Keratinocyte (primary cell): ENCODE measurements at regions not wholly inside any gene's neighbourhood (a gene's known extent, or its start where the extent isn't known, plus 50 kb on each side); places are given as distances from the start of the nearest gene placed in this dataset.

Experiments
- CTCF ChIP-seq, 3 experiments: IDR thresholded peaks in 1 of 3; conservative IDR thresholded peaks in 1 of 3; optimal IDR thresholded peaks in 1 of 3; 2 replicates in 2 of 3; 3 replicates in 1 of 3; pipeline versions ENCODE3 to v1.5.1; 2011; ENCODE audit warnings: low read length in 3 of 3, mild to moderate bottlenecking in 3 of 3, moderate library complexity in 2 of 3, control low read depth in 1 of 3, inconsistent platforms in 1 of 3; ENCODE audit not compliant: insufficient read depth in 2 of 3; ENCODE audit errors: extremely low read depth in 1 of 3
- EZH2 ChIP-seq: IDR thresholded peaks from one replicate; pipeline ENCODE4 v1.6.1; 2012; ENCODE audit warnings: inconsistent platforms, mild to moderate bottlenecking, low read length, moderate library complexity

DNA sequence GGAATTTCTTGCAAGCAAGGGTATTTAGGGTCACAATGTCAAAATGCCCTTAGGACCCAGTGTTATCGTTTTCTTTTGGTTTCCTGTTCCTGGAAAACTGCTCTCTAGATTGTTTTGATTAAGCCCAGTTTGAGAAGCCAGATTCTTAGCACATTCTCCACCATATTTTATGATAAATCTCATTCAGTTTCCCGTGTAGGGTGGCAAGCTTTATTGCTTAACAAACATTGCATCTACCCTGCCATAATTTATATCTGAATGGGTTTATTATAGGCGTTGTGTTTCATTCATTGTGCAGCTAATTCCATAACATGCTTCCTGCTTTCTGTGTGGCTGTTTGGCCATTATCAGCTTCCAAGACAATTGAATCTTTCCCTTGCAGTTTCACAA, 389.1 kb upstream of the DYNLRB2 start:
- TF ChIP-seq EZH2: no peak
- no peak for TF ChIP-seq CTCF (optimal IDR thresholded peaks at IDR 0.05 in 1 of 3, IDR thresholded peaks at IDR 0.05 in 1 of 3, conservative IDR thresholded peaks at IDR 0.05 in 1 of 3; ENCODE audit: extremely low read depth in 1 of 3, insufficient read depth in 2 of 3, low read length in 3 of 3)
